ENCODE measurements at regions not wholly inside any gene's neighbourhood (a gene's known extent, or its start where the extent isn't known, plus 50 kb on each side); places are given as distances from the start of the nearest gene placed in this dataset.
"Not testable (repeated sequence)": the region's sequence is repeated elsewhere in the genome, so short reads cannot be mapped to it uniquely, and the experiment has no call there.

GRCh38 chr4:146107587-146108240 is 67.8 kb upstream of the LSM6 start:
- TF ChIP-seq POLR2A (IDR thresholded peaks at IDR 0.05) (no peak), CTCF (IDR thresholded peaks at IDR 0.05) (no peak), EP300 (IDR thresholded peaks at IDR 0.05) (no peak)
- Histone ChIP-seq H3K27me3 (no peaks in the 10 kb centered on the region), H3K27ac (no peak overlapping the region), H3K4me1 (no peaks in the 10 kb centered on the region), H3K36me3 (no peaks in the 10 kb centered on the region), H3K4me3 (no peak overlapping the region), H3K9me3 (no peaks in the 10 kb centered on the region)
- WGBS, 2 donors = 89 to 90% methylated on average over 3 of the region's 3 CpGs
- DNase-seq (ENCODE audit: low spot score in 2 of 2) = no peak

DNA sequence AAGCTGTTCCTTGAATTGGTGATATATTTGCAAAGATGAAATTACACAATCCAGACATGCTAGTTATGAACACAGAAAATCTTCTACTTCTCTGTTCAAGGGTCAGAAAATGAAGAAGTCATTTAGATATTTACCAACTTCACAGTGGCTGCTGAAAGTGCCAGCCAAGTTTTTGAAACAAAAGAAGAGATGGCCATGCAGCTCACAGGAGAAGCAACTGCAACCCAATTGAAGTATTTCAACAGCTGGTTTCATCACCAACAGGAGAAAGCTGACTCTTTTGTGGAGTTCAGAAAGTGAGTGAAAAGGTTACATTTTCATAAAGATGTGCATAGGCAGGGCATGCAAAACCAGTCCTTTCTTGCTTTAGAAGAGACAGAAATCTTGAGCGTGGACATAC is 70.1 kb upstream of the LSM6 start:
- H3K36me3 ChIP-seq = no peaks in the 10 kb centered on the region
- no peak overlapping the region for H3K4me3 ChIP-seq
- no peak for DNase-seq (ENCODE audit: low spot score in 2 of 2)
- 83 to 92% methylated on average over 1 of the region's 1 CpG for WGBS, 2 donors
- no peaks in the 10 kb centered on the region for H3K9me3 ChIP-seq
- H3K27ac ChIP-seq = no peak overlapping the region
- H3K27me3 ChIP-seq = no peaks in the 10 kb centered on the region
- H3K4me1 ChIP-seq = no peaks in the 10 kb centered on the region
- no peak for TF ChIP-seq POLR2A (IDR thresholded peaks at IDR 0.05)
- no peak for TF ChIP-seq EP300 (IDR thresholded peaks at IDR 0.05)
- no peak for TF ChIP-seq CTCF (IDR thresholded peaks at IDR 0.05)

DNA sequence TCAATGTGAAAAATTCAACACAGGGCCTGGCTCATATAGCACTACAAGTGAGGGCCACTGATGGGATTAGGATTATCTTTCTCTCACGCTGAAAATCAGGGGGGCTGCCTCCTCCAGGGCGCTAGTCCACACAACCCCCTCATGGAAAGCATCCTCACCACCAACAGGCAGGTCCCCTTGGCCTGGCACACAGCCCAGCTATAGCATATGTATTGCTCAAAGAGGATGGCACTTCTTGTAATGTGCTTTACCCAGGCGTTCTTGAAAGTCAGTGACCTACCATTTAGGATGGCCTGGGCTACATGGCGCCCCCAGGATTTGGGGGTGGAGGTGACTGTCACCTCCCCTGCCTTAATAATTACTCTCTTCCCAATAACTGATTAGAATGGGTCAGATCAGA is 71.0 kb upstream of the LSM6 start:
- Histone ChIP-seq H3K27ac (no peak overlapping the region), H3K36me3 (no peaks in the 10 kb centered on the region), H3K9me3 (no peaks in the 10 kb centered on the region), H3K4me1 (no peaks in the 10 kb centered on the region), H3K27me3 (no peaks in the 10 kb centered on the region), H3K4me3 (no peak overlapping the region)
- 86 to 88% methylated on average over 4 of the region's 4 CpGs for WGBS, 2 donors
- TF ChIP-seq EP300 (IDR thresholded peaks at IDR 0.05) (no peak), POLR2A (IDR thresholded peaks at IDR 0.05) (no peak)
- DNase-seq (ENCODE audit: low spot score in 2 of 2) = no peak

DNA sequence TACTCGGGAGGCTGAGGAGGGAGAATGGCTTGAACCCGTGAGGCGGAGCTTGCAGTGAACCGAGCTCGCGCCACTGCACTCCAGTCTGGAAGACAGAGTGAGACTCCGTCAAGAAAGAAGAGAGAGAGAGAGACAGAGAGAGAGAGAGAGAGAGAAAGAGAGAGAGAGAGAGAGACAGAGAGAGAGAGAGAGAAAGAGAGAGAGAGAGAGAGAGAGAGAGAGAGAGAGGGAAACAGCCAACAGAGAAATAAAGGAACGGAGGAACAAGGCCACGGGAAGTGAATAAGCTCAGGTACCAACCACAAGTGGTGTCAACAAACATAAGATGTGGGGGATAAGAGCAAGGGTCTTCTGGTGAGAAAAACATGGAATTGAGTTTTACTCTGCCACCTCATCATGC is 71.5 kb upstream of the LSM6 start:
- not testable (repeated sequence) for H3K4me1 ChIP-seq; H3K4me3 ChIP-seq; H3K36me3 ChIP-seq; H3K27me3 ChIP-seq; H3K27ac ChIP-seq; DNase-seq (ENCODE audit: low spot score in 2 of 2); H3K9me3 ChIP-seq
- 93 to 94% methylated on average over 9 of the region's 9 CpGs for WGBS, 2 donors

DNA sequence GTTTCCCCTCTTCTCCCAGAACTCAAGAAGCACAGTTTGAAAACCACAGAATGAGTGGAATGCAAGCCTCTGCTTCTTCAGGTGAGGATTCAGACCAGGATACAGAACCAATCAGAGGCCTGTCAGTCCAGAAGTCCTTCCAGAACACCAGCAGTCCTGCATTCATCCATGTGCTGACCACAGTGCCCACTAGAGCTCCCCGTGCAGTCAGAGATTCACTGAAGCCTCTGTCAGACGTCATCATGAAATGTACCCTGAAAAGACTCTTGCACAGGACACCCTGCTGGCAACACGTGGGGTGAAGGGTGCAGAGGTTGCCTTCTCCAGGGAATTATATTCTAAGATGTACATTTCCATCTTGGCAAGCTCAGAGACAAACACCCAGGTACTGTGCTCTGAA is 75.9 kb upstream of the LSM6 start:
- DNase-seq (ENCODE audit: low spot score in 2 of 2) = no peak
- Histone ChIP-seq H3K36me3 (no peaks in the 10 kb centered on the region), H3K4me1 (no peaks in the 10 kb centered on the region), H3K9me3 (no peaks in the 10 kb centered on the region), H3K4me3 (no peak overlapping the region), H3K27me3 (no peaks in the 10 kb centered on the region), H3K27ac (no peak overlapping the region)
- TF ChIP-seq CTCF (IDR thresholded peaks at IDR 0.05) (no peak), POLR2A (IDR thresholded peaks at IDR 0.05) (no peak), EP300 (IDR thresholded peaks at IDR 0.05) (no peak)
- WGBS, 2 donors = 65 to 82% methylated on average over 3 of the region's 3 CpGs

DNA sequence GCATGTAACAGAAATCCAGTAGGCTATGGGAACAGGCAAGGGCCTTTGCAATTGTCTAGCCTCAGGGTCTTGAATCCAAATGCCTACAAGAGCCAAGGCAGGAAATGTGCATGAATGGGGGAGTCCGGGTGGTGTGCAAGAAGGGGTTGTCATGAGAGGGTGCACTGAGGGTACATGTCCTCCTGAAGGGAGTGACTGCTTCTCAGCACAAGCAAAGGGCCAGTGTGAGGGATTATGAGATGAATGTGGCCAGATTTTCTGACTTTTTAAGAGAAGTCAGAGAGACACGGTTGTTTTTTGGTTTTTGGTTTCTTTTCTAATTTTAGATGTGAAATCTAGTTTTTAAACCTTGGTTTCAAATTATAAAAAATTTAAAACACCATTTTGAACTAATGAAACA is 76.5 kb upstream of the LSM6 start:
- Histone ChIP-seq H3K9me3 (no peaks in the 10 kb centered on the region), H3K27me3 (no peaks in the 10 kb centered on the region), H3K36me3 (no peaks in the 10 kb centered on the region), H3K4me1 (no peaks in the 10 kb centered on the region), H3K27ac (no peak overlapping the region), H3K4me3 (no peak overlapping the region)
- TF ChIP-seq EP300 (IDR thresholded peaks at IDR 0.05) = no peak
- no peak for TF ChIP-seq CTCF (IDR thresholded peaks at IDR 0.05)
- TF ChIP-seq POLR2A (IDR thresholded peaks at IDR 0.05) = no peak
- no peak for DNase-seq (ENCODE audit: low spot score in 2 of 2)
- WGBS, 2 donors = 72 to 77% methylated on average over 2 of the region's 2 CpGs

Measured in tibial nerve (tissue), 4 donors.